WTC11 (cell line): ENCODE measurements at regions not wholly inside any gene's neighbourhood (a gene's known extent, or its start where the extent isn't known, plus 50 kb on each side); places are given as distances from the start of the nearest gene placed in this dataset.
"Not testable (repeated sequence)": the region's sequence is repeated elsewhere in the genome, so short reads cannot be mapped to it uniquely, and the experiment has no call there.

ENCODE experiments used
- ATAC-seq: fragments of 200-7000 bp; cut with Tn5 transposase; 2 replicates; pipeline ENCODE4 v1.10.0; 2021; ENCODE audit warnings: mild to moderate bottlenecking, moderate library complexity
- CTCF ChIA-PET: fragments of 300-600 bp; sonication (Branson Sonifier 250); formaldehyde crosslinking; loops from one replicate; lab custom pipeline; 2021; ENCODE audit warnings: antibody characterized with exemption; lab: Charles Lee
- POLR2A ChIA-PET: fragments of 350-600 bp; sonication (Branson Sonifier 250); formaldehyde crosslinking; loops from one replicate; lab custom pipeline; 2021; ENCODE audit warnings: antibody characterized with exemption; lab: Charles Lee
- DNase-seq: peaks from one replicate; pipeline ENCODE4 v3.0.0; 2021; ENCODE audit warnings: low spot score
- H3K27ac Mint-ChIP-seq: 2 replicates; pipeline ENCODE4 v1.8.0; 2021; ENCODE audit warnings: mixed read lengths
- H3K27me3 Mint-ChIP-seq: 2 replicates; pipeline ENCODE4 v1.8.0; 2021; ENCODE audit warnings: low read depth, mild to moderate bottlenecking, moderate library complexity, mixed read lengths
- H3K36me3 Mint-ChIP-seq: 2 replicates; pipeline ENCODE4 v1.8.0; 2021; ENCODE audit warnings: mixed read lengths
- H3K4me1 Mint-ChIP-seq: 2 replicates; pipeline ENCODE4 v1.8.0; 2022; ENCODE audit warnings: mixed read lengths
- H3K4me3 Mint-ChIP-seq: 2 replicates; pipeline ENCODE4 v1.8.0; 2021; ENCODE audit warnings: mild to moderate bottlenecking, moderate library complexity, mixed read lengths
- H3K9me3 Mint-ChIP-seq: 2 replicates; pipeline ENCODE4 v1.8.0; 2021; ENCODE audit warnings: mixed read lengths
- ETV6 ChIP-seq: sonication (generic); formaldehyde crosslinking; IDR thresholded peaks from 2 replicates; pipeline ENCODE4 v1.8.1; 2022; ENCODE audit warnings: mild to moderate bottlenecking, missing genetic modification reagents
- FOXJ3 ChIP-seq: sonication (generic); formaldehyde crosslinking; IDR thresholded peaks from 2 replicates; pipeline ENCODE4 v1.9.0; 2021; ENCODE audit warnings: missing genetic modification reagents, mild to moderate bottlenecking, borderline replicate concordance
- GABPB1 ChIP-seq: sonication (generic); formaldehyde crosslinking; IDR thresholded peaks from 2 replicates; pipeline ENCODE4 v1.8.1; 2023; ENCODE audit warnings: mild to moderate bottlenecking, missing genetic modification reagents
- IRF2 ChIP-seq: sonication (generic); formaldehyde crosslinking; IDR thresholded peaks from 2 replicates; pipeline ENCODE4 v1.8.0; 2022; ENCODE audit warnings: low read depth, missing genetic modification reagents, borderline replicate concordance
- JUN ChIP-seq: sonication (generic); formaldehyde crosslinking; IDR thresholded peaks from 2 replicates; pipeline ENCODE4 v1.8.0; 2023; ENCODE audit warnings: mild to moderate bottlenecking, missing genetic modification reagents
- NFYB ChIP-seq: sonication (generic); formaldehyde crosslinking; conservative IDR thresholded peaks from 2 replicates; pipeline ENCODE4 v1.8.0; 2022; ENCODE audit warnings: low read depth, missing genetic modification reagents
- NR3C1 ChIP-seq: sonication (generic); formaldehyde crosslinking; conservative IDR thresholded peaks from 2 replicates; pipeline ENCODE4 v1.8.1; 2023; ENCODE audit warnings: low read depth, mild to moderate bottlenecking, missing genetic modification reagents
- RELA ChIP-seq: sonication (generic); formaldehyde crosslinking; IDR thresholded peaks from 2 replicates; pipeline ENCODE4 v1.8.1; 2022; ENCODE audit warnings: missing genetic modification reagents, mild to moderate bottlenecking, borderline replicate concordance
- SP1 ChIP-seq: sonication (generic); formaldehyde crosslinking; conservative IDR thresholded peaks from 2 replicates; pipeline ENCODE4 v1.8.1; 2022; ENCODE audit warnings: missing genetic modification reagents
- ZBTB21 ChIP-seq: sonication (generic); formaldehyde crosslinking; IDR thresholded peaks from 2 replicates; pipeline ENCODE4 v1.8.1; 2023; ENCODE audit warnings: mild to moderate bottlenecking, missing genetic modification reagents, borderline replicate concordance
- ZNF317 ChIP-seq: sonication (generic); formaldehyde crosslinking; IDR thresholded peaks from 2 replicates; pipeline ENCODE4 v1.8.1; 2023; ENCODE audit warnings: low read depth, mild to moderate bottlenecking, moderate library complexity, missing genetic modification reagents, borderline replicate concordance
- TF ChIP-seq, protein P1 (sequence below): sonication (generic); formaldehyde crosslinking; IDR thresholded peaks from 2 replicates; pipeline ENCODE4 v1.8.1; 2023; ENCODE audit warnings: mild to moderate bottlenecking, missing genetic modification reagents
- TF ChIP-seq, protein P2 (sequence below): sonication (generic); formaldehyde crosslinking; IDR thresholded peaks from 2 replicates; pipeline ENCODE4 v1.8.1; 2022; ENCODE audit warnings: low read depth, missing genetic modification reagents, borderline replicate concordance
- TF ChIP-seq, protein P3 (sequence below): sonication (generic); formaldehyde crosslinking; IDR thresholded peaks from 2 replicates; pipeline ENCODE4 v1.8.0; 2022; ENCODE audit warnings: missing genetic modification reagents
- TF ChIP-seq, protein P4 (sequence below): sonication (generic); formaldehyde crosslinking; IDR thresholded peaks from 2 replicates; pipeline ENCODE4 v1.8.0; 2023; ENCODE audit warnings: mild to moderate bottlenecking, missing genetic modification reagents
- TF ChIP-seq, protein P5 (sequence below): sonication (generic); formaldehyde crosslinking; IDR thresholded peaks from 2 replicates; pipeline ENCODE4 v1.8.1; 2023; ENCODE audit warnings: mild to moderate bottlenecking, missing genetic modification reagents, moderate library complexity

DNA sequence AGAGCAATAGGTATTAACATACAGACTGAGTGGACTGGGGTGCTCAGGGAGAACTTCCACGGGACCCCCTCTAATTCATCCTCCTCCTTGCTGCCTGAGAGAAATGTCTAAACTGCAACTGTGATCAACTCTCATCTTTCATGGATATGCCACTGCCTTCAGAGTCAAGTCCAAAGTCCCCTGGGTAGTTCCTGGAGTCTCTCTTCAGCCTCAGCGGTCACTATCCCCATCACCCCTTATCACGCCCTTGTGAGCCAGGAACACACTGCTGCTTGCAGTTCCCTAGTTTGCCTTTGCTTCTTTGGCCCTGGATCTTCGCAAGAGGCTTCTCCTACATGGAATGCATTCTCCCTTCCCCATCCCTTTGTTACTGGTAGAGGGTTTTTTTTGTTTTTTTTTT lies 58.7 kb upstream of the AUTS2 start:
- Mint-ChIP-seq H3K4me1 (peaks cover 16% of the 10 kb centered on the region), H3K9me3 (peaks cover 4% of the 10 kb centered on the region; the same call in 1 of the 2 replicates), H3K27ac (no peak overlapping the region), H3K27me3 (peaks cover 10% of the 10 kb centered on the region), H3K4me3 (no peak overlapping the region), H3K36me3 (no peaks in the 10 kb centered on the region)
- TF ChIP-seq ETV6 (CRISPR knock-in tag) (no peak), NR3C1 (no peak), ZNF317 (CRISPR knock-in tag) (no peak), SP1 (CRISPR knock-in tag) (no peak), IRF2 (CRISPR knock-in tag) (no peak), FOXJ3 (no peak)
- TF ChIP-seq, protein P1, sequence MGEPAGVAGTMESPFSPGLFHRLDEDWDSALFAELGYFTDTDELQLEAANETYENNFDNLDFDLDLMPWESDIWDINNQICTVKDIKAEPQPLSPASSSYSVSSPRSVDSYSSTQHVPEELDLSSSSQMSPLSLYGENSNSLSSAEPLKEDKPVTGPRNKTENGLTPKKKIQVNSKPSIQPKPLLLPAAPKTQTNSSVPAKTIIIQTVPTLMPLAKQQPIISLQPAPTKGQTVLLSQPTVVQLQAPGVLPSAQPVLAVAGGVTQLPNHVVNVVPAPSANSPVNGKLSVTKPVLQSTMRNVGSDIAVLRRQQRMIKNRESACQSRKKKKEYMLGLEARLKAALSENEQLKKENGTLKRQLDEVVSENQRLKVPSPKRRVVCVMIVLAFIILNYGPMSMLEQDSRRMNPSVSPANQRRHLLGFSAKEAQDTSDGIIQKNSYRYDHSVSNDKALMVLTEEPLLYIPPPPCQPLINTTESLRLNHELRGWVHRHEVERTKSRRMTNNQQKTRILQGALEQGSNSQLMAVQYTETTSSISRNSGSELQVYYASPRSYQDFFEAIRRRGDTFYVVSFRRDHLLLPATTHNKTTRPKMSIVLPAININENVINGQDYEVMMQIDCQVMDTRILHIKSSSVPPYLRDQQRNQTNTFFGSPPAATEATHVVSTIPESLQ, result no peak
- TF ChIP-seq, protein P2, sequence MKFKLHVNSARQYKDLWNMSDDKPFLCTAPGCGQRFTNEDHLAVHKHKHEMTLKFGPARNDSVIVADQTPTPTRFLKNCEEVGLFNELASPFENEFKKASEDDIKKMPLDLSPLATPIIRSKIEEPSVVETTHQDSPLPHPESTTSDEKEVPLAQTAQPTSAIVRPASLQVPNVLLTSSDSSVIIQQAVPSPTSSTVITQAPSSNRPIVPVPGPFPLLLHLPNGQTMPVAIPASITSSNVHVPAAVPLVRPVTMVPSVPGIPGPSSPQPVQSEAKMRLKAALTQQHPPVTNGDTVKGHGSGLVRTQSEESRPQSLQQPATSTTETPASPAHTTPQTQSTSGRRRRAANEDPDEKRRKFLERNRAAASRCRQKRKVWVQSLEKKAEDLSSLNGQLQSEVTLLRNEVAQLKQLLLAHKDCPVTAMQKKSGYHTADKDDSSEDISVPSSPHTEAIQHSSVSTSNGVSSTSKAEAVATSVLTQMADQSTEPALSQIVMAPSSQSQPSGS (CRISPR knock-in tag), result no peak
- ChIA-PET CTCF (no interaction called here), POLR2A (no interaction called here)
- ATAC-seq (no peak), DNase-seq (no peak)

DNA sequence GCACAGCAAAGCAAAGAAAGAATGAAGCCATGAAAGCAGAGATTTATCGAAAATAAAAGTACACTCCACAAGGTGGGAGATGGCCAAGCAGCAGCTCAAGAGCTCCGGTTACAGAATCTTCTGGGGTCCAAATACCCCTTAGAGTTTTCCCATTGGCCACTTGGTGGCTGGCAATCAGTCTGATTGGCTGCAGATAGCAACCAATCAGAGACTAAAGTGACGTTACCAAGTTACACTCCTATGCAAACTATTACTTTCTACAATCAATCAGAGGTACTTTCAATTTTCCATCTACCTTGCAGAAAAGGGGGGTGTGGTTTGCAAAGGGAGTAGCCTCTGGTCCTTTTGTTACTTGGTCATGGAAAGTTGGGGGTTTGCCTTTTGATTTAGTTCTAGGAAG lies 58.0 kb upstream of the AUTS2 start:
- no peak for TF ChIP-seq ZBTB21 (CRISPR knock-in tag)
- TF ChIP-seq RELA (CRISPR knock-in tag), result no peak
- no peak for TF ChIP-seq GABPB1 (CRISPR knock-in tag)
- TF ChIP-seq NFYB, result peak; percentile 37; the same call in 1 of the 2 replicates
- no peak for TF ChIP-seq JUN (CRISPR knock-in tag)
- H3K36me3 Mint-ChIP-seq, result no peaks in the 10 kb centered on the region
- H3K27ac Mint-ChIP-seq, result no peak overlapping the region
- H3K4me1 Mint-ChIP-seq, result peaks cover 11% of the 10 kb centered on the region
- ATAC-seq, result no peak; the same call in 1 of the 2 replicates
- no peak for DNase-seq
- peaks cover 4% of the 10 kb centered on the region; the same call in 1 of the 2 replicates for H3K9me3 Mint-ChIP-seq
- ChIA-PET POLR2A (no interaction called here), CTCF (no interaction called here)
- H3K4me3 Mint-ChIP-seq, result no peak overlapping the region
- peaks cover 6% of the 10 kb centered on the region for H3K27me3 Mint-ChIP-seq

DNA sequence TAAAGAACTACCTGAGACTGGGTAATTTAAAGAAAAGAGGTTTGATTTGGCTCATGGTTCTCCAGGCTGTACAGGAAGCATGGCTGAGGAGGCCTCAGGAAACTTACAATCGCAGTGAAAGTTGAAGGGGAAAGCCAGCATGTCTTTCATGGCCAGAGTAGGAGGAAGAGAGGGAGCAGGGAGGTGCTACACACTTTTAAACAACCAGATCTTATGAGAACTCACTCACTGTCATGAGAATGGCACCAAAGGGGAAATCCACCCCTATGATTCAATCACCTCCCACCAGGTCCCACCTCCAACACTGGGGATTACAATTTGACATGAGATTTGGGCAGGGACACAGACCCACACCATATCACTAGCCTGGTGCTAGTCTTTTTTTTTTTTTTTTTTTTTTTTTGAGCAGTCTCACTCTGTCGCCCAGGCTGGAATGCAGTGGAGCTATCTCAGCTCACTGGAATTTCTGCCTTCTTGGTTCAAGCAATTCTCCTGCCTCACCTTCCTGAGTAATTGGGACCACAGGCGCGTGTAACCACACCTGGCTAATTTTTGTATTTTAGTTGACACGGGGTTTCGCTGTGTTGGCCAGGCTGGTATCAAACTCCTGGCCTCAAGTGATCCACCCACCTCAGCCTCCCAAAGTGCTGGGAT lies 56.4 kb upstream of the AUTS2 start:
- POLR2A ChIA-PET, result interaction anchor here (0.6 kb wide), 1 partner anchor 125 kb away, joined by 4 read pairs; no protein-coding TSS in a partner anchor
- CTCF ChIA-PET, H3K9me3 Mint-ChIP-seq: not testable (repeated sequence)

DNA sequence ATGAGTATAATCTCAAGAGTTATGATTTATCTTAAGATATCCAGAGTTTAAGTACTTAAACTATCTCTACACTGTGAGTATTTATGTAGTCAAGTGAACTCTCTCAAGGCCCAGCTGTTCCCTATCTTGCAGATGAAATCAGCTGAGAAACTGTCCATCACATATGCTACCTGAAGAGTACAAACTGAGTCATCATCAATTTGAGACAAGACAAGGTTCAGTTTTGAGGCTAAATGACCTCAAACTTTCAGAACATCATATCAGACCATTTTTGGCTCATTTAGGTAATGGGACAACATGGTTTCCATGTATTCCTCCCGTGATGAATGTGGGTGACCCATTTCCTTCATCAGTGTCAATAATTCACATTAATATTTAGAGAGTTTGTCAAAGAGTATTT lies 53.1 kb upstream of the AUTS2 start:
- no peaks in the 10 kb centered on the region for H3K36me3 Mint-ChIP-seq
- H3K9me3 Mint-ChIP-seq, result peaks cover 4% of the 10 kb centered on the region; the same call in 1 of the 2 replicates
- no peaks in the 10 kb centered on the region for H3K4me1 Mint-ChIP-seq
- DNase-seq, result no peak
- no peak for ATAC-seq
- no peak overlapping the region for H3K27ac Mint-ChIP-seq
- CTCF ChIA-PET, result no interaction called here
- no peak overlapping the region for H3K4me3 Mint-ChIP-seq
- no peaks in the 10 kb centered on the region; the same call in 1 of the 2 replicates for H3K27me3 Mint-ChIP-seq
- POLR2A ChIA-PET, result no interaction called here
- TF ChIP-seq, protein P1, result no peak
- TF ChIP-seq, protein P3, sequence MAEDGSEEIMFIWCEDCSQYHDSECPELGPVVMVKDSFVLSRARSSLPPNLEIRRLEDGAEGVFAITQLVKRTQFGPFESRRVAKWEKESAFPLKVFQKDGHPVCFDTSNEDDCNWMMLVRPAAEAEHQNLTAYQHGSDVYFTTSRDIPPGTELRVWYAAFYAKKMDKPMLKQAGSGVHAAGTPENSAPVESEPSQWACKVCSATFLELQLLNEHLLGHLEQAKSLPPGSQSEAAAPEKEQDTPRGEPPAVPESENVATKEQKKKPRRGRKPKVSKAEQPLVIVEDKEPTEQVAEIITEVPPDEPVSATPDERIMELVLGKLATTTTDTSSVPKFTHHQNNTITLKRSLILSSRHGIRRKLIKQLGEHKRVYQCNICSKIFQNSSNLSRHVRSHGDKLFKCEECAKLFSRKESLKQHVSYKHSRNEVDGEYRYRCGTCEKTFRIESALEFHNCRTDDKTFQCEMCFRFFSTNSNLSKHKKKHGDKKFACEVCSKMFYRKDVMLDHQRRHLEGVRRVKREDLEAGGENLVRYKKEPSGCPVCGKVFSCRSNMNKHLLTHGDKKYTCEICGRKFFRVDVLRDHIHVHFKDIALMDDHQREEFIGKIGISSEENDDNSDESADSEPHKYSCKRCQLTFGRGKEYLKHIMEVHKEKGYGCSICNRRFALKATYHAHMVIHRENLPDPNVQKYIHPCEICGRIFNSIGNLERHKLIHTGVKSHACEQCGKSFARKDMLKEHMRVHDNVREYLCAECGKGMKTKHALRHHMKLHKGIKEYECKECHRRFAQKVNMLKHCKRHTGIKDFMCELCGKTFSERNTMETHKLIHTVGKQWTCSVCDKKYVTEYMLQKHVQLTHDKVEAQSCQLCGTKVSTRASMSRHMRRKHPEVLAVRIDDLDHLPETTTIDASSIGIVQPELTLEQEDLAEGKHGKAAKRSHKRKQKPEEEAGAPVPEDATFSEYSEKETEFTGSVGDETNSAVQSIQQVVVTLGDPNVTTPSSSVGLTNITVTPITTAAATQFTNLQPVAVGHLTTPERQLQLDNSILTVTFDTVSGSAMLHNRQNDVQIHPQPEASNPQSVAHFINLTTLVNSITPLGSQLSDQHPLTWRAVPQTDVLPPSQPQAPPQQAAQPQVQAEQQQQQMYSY (CRISPR knock-in tag), result no peak
- TF ChIP-seq, protein P4, sequence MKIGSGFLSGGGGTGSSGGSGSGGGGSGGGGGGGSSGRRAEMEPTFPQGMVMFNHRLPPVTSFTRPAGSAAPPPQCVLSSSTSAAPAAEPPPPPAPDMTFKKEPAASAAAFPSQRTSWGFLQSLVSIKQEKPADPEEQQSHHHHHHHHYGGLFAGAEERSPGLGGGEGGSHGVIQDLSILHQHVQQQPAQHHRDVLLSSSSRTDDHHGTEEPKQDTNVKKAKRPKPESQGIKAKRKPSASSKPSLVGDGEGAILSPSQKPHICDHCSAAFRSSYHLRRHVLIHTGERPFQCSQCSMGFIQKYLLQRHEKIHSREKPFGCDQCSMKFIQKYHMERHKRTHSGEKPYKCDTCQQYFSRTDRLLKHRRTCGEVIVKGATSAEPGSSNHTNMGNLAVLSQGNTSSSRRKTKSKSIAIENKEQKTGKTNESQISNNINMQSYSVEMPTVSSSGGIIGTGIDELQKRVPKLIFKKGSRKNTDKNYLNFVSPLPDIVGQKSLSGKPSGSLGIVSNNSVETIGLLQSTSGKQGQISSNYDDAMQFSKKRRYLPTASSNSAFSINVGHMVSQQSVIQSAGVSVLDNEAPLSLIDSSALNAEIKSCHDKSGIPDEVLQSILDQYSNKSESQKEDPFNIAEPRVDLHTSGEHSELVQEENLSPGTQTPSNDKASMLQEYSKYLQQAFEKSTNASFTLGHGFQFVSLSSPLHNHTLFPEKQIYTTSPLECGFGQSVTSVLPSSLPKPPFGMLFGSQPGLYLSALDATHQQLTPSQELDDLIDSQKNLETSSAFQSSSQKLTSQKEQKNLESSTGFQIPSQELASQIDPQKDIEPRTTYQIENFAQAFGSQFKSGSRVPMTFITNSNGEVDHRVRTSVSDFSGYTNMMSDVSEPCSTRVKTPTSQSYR (CRISPR knock-in tag), result no peak
- TF ChIP-seq, protein P5, sequence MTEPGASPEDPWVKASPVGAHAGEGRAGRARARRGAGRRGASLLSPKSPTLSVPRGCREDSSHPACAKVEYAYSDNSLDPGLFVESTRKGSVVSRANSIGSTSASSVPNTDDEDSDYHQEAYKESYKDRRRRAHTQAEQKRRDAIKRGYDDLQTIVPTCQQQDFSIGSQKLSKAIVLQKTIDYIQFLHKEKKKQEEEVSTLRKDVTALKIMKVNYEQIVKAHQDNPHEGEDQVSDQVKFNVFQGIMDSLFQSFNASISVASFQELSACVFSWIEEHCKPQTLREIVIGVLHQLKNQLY (CRISPR knock-in tag), result no peak

More for the DNA sequence above, 56.4 kb upstream of the AUTS2 start:
- not testable (repeated sequence) for ATAC-seq, H3K36me3 Mint-ChIP-seq, H3K27ac Mint-ChIP-seq, H3K4me3 Mint-ChIP-seq, DNase-seq, H3K4me1 Mint-ChIP-seq, H3K27me3 Mint-ChIP-seq
